GM19239 (cell line): ENCODE measurements at regions not wholly inside any gene's neighbourhood (a gene's known extent, or its start where the extent isn't known, plus 50 kb on each side); places are given as distances from the start of the nearest gene placed in this dataset.

ENCODE experiments used
- DNase-seq: peaks from one replicate; pipeline ENCODE4 v3.0.0; 2011; ENCODE audit warnings: low spot score; ENCODE audit not compliant: insufficient read length
- FAIRE-seq: peaks from 2 replicates; lab custom pipeline; 2011; peaks lifted over from hg19 to GRCh38; lab: Jason Lieb, UNC

GRCh38 chr10:1963341-1963740 lies 226.0 kb upstream of the ADARB2 start:
- no peak for DNase-seq
- FAIRE-seq = no peak

DNA sequence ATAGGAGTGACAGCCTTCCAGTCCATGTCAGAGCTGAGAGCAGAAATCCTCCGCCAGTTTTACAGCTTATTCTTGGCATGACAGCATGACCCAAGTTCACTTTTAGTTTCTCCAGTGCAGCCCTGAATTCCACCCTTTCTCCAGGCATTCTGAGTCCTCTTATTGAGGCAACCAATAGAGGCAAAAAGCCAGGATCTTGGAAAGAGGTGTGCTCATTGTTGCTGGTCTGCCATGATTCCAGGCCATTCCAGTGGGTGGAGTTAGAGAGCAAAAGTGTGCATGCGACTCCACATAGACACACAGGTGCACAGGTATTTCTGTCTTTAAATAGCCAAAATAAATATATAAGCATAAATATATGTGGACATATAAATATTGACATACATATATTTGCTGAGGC lies 224.7 kb upstream of the ADARB2 start:
- DNase-seq (no peak), FAIRE-seq (no peak)

DNA sequence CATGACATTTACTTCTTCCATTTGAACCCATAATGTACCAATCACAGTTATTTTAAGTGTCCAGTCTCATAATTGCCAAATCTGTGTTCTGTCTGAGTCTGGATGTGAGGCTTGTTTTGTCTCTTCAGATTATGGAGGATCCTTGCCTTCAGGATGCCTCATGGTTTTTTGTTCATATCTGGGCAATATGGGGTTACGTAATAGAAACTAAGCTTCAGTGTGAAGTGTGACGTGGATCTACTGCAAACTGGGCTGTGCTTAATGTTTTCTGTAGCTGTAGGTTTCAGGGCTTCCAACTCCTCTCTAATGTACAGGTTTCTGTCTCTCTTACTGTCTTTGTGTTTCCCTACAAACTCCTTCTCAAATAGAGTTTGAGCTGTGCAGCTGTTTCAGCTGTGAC lies 223.7 kb upstream of the ADARB2 start:
- FAIRE-seq (no peak), DNase-seq (no peak)

DNA sequence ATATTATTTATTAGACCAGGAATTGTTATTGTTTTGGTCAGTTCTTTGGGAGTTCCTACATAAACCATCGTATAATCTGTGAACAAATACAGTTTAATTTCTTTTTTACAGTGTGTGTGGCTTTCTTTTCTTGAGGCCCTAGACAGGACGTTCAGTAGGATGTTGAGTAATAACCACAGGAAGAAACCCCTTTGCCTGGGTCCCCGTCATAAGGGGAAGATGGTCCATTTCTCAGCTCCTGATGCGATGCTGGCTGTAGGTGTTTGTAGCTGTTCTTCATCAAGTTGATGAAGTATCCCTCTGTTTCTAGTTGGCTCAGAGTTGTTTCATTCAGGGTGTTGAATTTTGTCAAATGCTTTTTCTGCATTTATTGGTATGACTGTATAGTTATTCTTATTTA lies 219.7 kb upstream of the ADARB2 start:
- DNase-seq (no peak), FAIRE-seq (no peak)

GRCh38 chr10:1954300-1954699 lies 217.0 kb upstream of the ADARB2 start:
- no peak for FAIRE-seq
- DNase-seq = no peak

GRCh38 chr10:1952126-1953095 lies 215.1 kb upstream of the ADARB2 start:
- FAIRE-seq (no peak), DNase-seq (no peak)

- DNase-seq (no peak), FAIRE-seq (no peak)
These were observed 213.6 kb upstream of the ADARB2 start for GRCh38 chr10:1950803-1951495.

DNA sequence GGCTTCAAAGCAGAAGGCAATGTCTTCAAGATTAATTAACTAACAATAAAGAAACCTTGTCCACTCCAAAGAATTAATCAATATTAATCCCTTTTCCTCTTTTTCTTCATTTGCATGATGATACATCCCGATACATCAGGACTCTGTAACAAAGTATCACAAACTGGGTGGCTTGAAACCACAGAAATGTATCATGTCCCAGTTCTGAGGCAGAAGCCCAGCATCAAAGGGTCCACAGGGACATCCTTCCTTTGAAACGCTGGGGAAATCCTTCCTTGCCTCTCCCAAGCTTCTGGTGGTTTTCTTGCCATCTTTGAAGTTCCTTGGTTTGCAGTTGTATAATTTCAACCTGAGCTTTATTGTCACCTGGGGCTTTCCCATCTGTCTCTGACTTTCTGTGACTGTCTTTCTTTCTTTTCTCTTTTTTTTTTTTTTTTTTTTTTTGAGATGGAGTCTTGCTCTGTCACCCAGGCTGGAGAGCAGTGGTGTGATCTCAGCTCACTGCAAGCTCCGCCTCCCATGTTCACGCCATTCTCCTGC lies 210.2 kb upstream of the ADARB2 start:
- FAIRE-seq (no peak), DNase-seq (no peak)

- FAIRE-seq = no peak
- DNase-seq = no peak
These were observed 207.2 kb upstream of the ADARB2 start for GRCh38 chr10:1944487-1944886.

- FAIRE-seq (no peak), DNase-seq (no peak)
These were observed 205.2 kb upstream of the ADARB2 start for GRCh38 chr10:1942478-1942877.

GRCh38 chr10:1939016-1939415 lies 201.7 kb upstream of the ADARB2 start:
- no peak for DNase-seq
- no peak for FAIRE-seq

- FAIRE-seq (no peak), DNase-seq (no peak)
These were observed 201.0 kb upstream of the ADARB2 start for GRCh38 chr10:1938317-1938716.

DNA sequence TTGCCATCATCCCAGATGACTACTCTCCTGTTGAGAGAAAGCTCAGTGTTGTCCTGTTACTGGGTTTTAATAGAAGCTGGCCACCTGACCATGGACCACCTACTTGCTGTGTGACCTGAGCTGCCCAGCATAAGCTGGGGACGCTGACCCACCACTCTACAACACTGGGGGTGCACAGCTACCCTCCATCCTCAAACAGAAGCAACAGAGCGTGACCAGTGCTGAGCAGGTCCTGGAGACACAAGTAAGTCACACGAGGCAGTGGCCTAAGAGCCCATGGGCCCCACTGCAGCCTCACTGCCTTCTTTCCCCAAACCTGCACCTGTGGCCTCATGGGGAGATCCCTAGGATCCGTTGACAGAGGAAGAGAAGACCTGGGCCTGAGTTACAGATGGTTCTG lies 198.6 kb upstream of the ADARB2 start:
- FAIRE-seq = no peak
- no peak for DNase-seq

GRCh38 chr10:1933215-1933614 lies 195.9 kb upstream of the ADARB2 start:
- FAIRE-seq = no peak
- no peak for DNase-seq

- FAIRE-seq (no peak), DNase-seq (no peak)
These were observed 195.4 kb upstream of the ADARB2 start for GRCh38 chr10:1932692-1933094.

- FAIRE-seq (no peak), DNase-seq (no peak)
These were observed 191.3 kb upstream of the ADARB2 start for GRCh38 chr10:1928606-1929005.

GRCh38 chr10:1923998-1924397 lies 186.7 kb upstream of the ADARB2 start:
- FAIRE-seq (no peak), DNase-seq (no peak)

- DNase-seq (no peak), FAIRE-seq (no peak)
These were observed 186.3 kb upstream of the ADARB2 start for GRCh38 chr10:1923586-1923985.

DNA sequence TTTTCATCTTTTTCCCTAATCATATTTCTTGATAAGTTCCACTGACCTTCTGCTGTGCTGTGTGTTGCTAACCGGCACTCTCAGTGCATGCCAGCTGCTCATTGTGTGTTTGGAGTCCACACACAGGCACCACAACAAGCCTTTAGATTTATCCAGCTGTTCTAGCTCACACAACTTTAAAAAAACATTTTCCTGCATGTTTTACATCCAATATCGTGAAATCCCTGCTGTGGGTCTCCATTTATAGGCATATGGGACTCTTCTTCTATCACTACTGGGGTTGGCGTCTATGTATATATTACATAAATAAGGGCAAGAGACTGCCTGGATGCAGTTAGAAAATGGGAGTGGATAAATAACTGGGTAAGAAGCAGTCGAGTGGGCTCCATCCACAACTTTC lies 183.6 kb upstream of the ADARB2 start:
- DNase-seq (no peak), FAIRE-seq (no peak)

GRCh38 chr10:1920127-1920526 lies 182.8 kb upstream of the ADARB2 start:
- no peak for FAIRE-seq
- DNase-seq = no peak

DNA sequence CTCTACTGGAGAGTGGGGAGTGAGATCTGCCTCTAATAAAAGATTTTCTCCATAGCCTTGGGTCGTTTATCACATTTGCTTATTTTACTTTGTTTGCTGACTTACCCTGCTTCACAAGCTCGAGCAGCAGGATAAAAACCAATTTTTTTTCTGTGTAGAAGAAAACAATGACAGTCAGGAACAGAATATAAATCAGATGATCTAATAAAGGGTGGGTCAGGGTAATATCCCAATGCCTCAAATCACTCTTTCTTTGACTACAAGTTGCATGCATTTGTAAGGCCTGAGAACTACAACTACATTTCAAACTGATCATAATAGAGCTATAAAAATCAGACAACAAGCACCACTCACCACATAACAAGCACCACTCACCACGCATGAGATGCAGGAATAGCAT lies 174.4 kb upstream of the ADARB2 start:
- DNase-seq (no peak), FAIRE-seq (no peak)
